H1 (cell line): ENCODE measurements at regions not wholly inside any gene's neighbourhood (a gene's known extent, or its start where the extent isn't known, plus 50 kb on each side); places are given as distances from the start of the nearest gene placed in this dataset.

Source experiments
- CTCF ChIA-PET: fragments of 300-600 bp; sonication (Branson Sonifier 250); formaldehyde crosslinking; loops from one replicate; lab custom pipeline; 2021; ENCODE audit not compliant: partially characterized antibody; lab: Charles Lee
- POLR2A ChIA-PET: fragments of 300-600 bp; sonication (Branson Sonifier 250); formaldehyde crosslinking; loops from one replicate; lab custom pipeline; 2021; ENCODE audit warnings: inconsistent platforms; ENCODE audit not compliant: partially characterized antibody; lab: Charles Lee
- DNase-seq, 2 experiments: peaks; one replicate each; pipeline versions ENCODE4 v3.0.0 to v3.0.0-alpha.2; 2010 to 2022; ENCODE audit warnings: low spot score in 2 of 2, low read depth in 1 of 2, mixed read lengths in 1 of 2
- FAIRE-seq: peaks from 2 replicates; lab custom pipeline; 2011; peaks lifted over from hg19 to GRCh38; lab: Jason Lieb, UNC
- H2AFZ ChIP-seq: 2 replicates; pipeline ENCODE4 v1.8.1; 2012; ENCODE audit warnings: low read length, inconsistent platforms
- H2AK5ac ChIP-seq: 2 replicates; pipeline ENCODE4 v1.6.1; 2013; ENCODE audit warnings: low read depth, low read length
- H2BK120ac ChIP-seq: replicated peaks from 2 replicates; pipeline ENCODE3; 2013; ENCODE audit warnings: low read depth, low read length, inconsistent platforms
- H2BK12ac ChIP-seq: 2 replicates; pipeline ENCODE4 v1.6.1; 2013; ENCODE audit warnings: low read depth, low read length
- H2BK15ac ChIP-seq: 2 replicates; pipeline ENCODE4 v1.6.1; 2013; ENCODE audit warnings: low read length
- H2BK20ac ChIP-seq: 2 replicates; pipeline ENCODE4 v1.6.1; 2013; ENCODE audit warnings: low read length
- H2BK5ac ChIP-seq: 2 replicates; pipeline ENCODE4 v1.6.1; 2013; ENCODE audit warnings: low read depth, low read length
- H3K14ac ChIP-seq: 2 replicates; pipeline ENCODE4 v1.6.1; 2013; ENCODE audit warnings: inconsistent platforms; ENCODE audit not compliant: insufficient read length
- H3K18ac ChIP-seq: 2 replicates; pipeline ENCODE4 v1.6.1; 2013; ENCODE audit warnings: low read length; ENCODE audit errors: extremely low read depth
- H3K23ac ChIP-seq: 2 replicates; pipeline ENCODE4 v1.6.1; 2013; ENCODE audit warnings: inconsistent platforms; ENCODE audit not compliant: insufficient read length
- H3K23me2 ChIP-seq: 2 replicates; pipeline ENCODE4 v1.6.1; 2013; ENCODE audit warnings: low read depth, low read length
- H3K27ac ChIP-seq: 2 replicates; pipeline ENCODE4 v1.6.1; 2011; ENCODE audit warnings: low read depth, low read length, inconsistent platforms
- H3K27me3 ChIP-seq, 4 experiments: replicated peaks in 1 of 4; 1 replicate in 1 of 4; 2 replicates in 3 of 4; pipeline versions ENCODE4 v1.6.1 to v1.8.1; 2011 to 2013; ENCODE audit warnings: low read length in 3 of 4, mild to moderate bottlenecking in 3 of 4, inconsistent platforms in 2 of 4, mixed read lengths in 2 of 4, moderate library complexity in 1 of 4; ENCODE audit not compliant: control insufficient read depth in 3 of 4, insufficient read depth in 3 of 4; ENCODE audit errors: extremely low read depth in 1 of 4
- H3K36me3 ChIP-seq, 4 experiments: 2 replicates each; pipeline versions ENCODE4 v1.6.1 to v1.8.1; 2011 to 2013; ENCODE audit warnings: mild to moderate bottlenecking in 4 of 4, low read length in 3 of 4, moderate library complexity in 2 of 4, control low read depth in 1 of 4, inconsistent platforms in 1 of 4; ENCODE audit not compliant: insufficient read depth in 4 of 4, control insufficient read depth in 2 of 4
- H3K4ac ChIP-seq: replicated peaks from 2 replicates; pipeline ENCODE3; 2013; ENCODE audit warnings: low read length, low read depth, mixed read lengths, inconsistent platforms; ENCODE audit not compliant: insufficient read length
- H3K4me1 ChIP-seq, 4 experiments: replicated peaks in 1 of 4; 1 replicate in 1 of 4; 2 replicates in 3 of 4; pipeline versions ENCODE4 v1.6.1 to v1.8.1; 2011 to 2013; ENCODE audit warnings: low read length in 3 of 4, inconsistent platforms in 2 of 4, mixed read lengths in 1 of 4; ENCODE audit not compliant: insufficient read depth in 4 of 4, control insufficient read depth in 3 of 4
- H3K4me2 ChIP-seq, 2 experiments: 2 replicates each; pipeline versions ENCODE4 v1.6.1 to v1.8.1; 2011 to 2013; ENCODE audit warnings: low read depth in 2 of 2, low read length in 2 of 2, control low read depth in 1 of 2, inconsistent platforms in 1 of 2, mild to moderate bottlenecking in 1 of 2; ENCODE audit not compliant: insufficient read depth in 1 of 2
- H3K4me3 ChIP-seq, 4 experiments: fragments of 200-600, 300-600 bp in 1 of 4; sonication (generic), shearing (Covaris generic), sonication (Bioruptor Twin) in 1 of 4; 2 replicates each; pipeline versions ENCODE4 v1.5.1 to v1.8.1; 2011 to 2016; ENCODE audit warnings: low read length in 4 of 4, low read depth in 3 of 4, control low read depth in 2 of 4, inconsistent platforms in 2 of 4, mild to moderate bottlenecking in 2 of 4, mixed read lengths in 1 of 4, moderate library complexity in 1 of 4; ENCODE audit not compliant: insufficient read depth in 2 of 4; ENCODE audit errors: extremely low read depth in 1 of 4
- H3K56ac ChIP-seq: replicated peaks from 2 replicates; pipeline ENCODE3; 2013; ENCODE audit warnings: low read depth, mild to moderate bottlenecking, mixed read lengths, low read length, inconsistent platforms; ENCODE audit not compliant: insufficient read length
- H3K79me1 ChIP-seq: 2 replicates; pipeline ENCODE4 v1.6.1; 2013; ENCODE audit warnings: low read depth, low read length, control low read depth
- H3K79me2 ChIP-seq, 2 experiments: 2 replicates each; pipeline versions ENCODE4 v1.6.1 to v1.8.1; 2012 to 2013; ENCODE audit warnings: low read length in 2 of 2, mild to moderate bottlenecking in 2 of 2, inconsistent platforms in 1 of 2; ENCODE audit not compliant: insufficient read depth in 2 of 2, control insufficient read depth in 1 of 2
- H3K9ac ChIP-seq, 4 experiments: replicated peaks in 1 of 4; 1 replicate in 1 of 4; 2 replicates in 3 of 4; pipeline versions ENCODE4 v1.6.1 to v1.8.1; 2011 to 2013; ENCODE audit warnings: low read depth in 3 of 4, low read length in 3 of 4, control low read depth in 2 of 4, mild to moderate bottlenecking in 2 of 4, moderate library complexity in 2 of 4, inconsistent platforms in 1 of 4; ENCODE audit errors: extremely low read depth in 1 of 4
- H3K9me3 ChIP-seq, 2 experiments: 2 replicates each; pipeline versions ENCODE4 v1.6.1 to v1.8.1; 2012 to 2013; ENCODE audit warnings: mild to moderate bottlenecking in 2 of 2, moderate library complexity in 2 of 2, control low read depth in 1 of 2, inconsistent platforms in 1 of 2, low read depth in 1 of 2, low read length in 1 of 2, mixed read lengths in 1 of 2; ENCODE audit not compliant: insufficient read depth in 2 of 2
- H4K20me1 ChIP-seq, 2 experiments: replicated peaks in 1 of 2; 2 replicates each; pipeline versions ENCODE3 to v1.8.1; 2011 to 2013; ENCODE audit warnings: inconsistent platforms in 2 of 2, low read length in 2 of 2, mild to moderate bottlenecking in 1 of 2; ENCODE audit not compliant: insufficient read depth in 2 of 2, control insufficient read depth in 1 of 2
- H4K5ac ChIP-seq: 2 replicates; pipeline ENCODE4 v1.6.1; 2013; ENCODE audit warnings: low read length, low read depth, mixed read lengths, inconsistent platforms; ENCODE audit not compliant: insufficient read length
- H4K8ac ChIP-seq: 2 replicates; pipeline ENCODE4 v1.8.0; 2013; ENCODE audit warnings: mild to moderate bottlenecking, moderate library complexity, low read length, inconsistent platforms; ENCODE audit not compliant: insufficient read depth; ENCODE audit errors: extremely low read depth
- H4K91ac ChIP-seq: replicated peaks from 2 replicates; pipeline ENCODE3; 2013; ENCODE audit warnings: low read length, mixed read lengths, inconsistent platforms; ENCODE audit not compliant: insufficient read length
- BACH1 ChIP-seq: IDR thresholded peaks from 2 replicates; pipeline ENCODE4 v1.6.1; 2012; ENCODE audit warnings: low read length, improper control_type of control experiment
- JUND ChIP-seq: IDR thresholded peaks from 2 replicates; pipeline ENCODE4 v1.6.1; 2011; ENCODE audit warnings: mild to moderate bottlenecking, improper control_type of control experiment, low read length
- WGBS, 2 experiments: shearing (Covaris generic) in 1 of 2; methylation state at CpG; one replicate each; pipeline versions ENCODE4 v1.1.6 to v1.1.7; 2013 to 2015; ENCODE audit warnings: low lambda C conversion rate in 2 of 2, mixed read lengths in 2 of 2, inconsistent platforms in 1 of 2, low coverage in 1 of 2, missing lambda C conversion rate in 1 of 2; ENCODE audit not compliant: insufficient replicate concordance in 2 of 2, insufficient coverage in 1 of 2, insufficient read length in 1 of 2; ENCODE audit errors: extremely low coverage in 1 of 2, missing lambda C conversion rate in 1 of 2; 5-methylcytosine and 5-hydroxymethylcytosine counted together

GRCh38 chr1:115400891-115401290 lies 62.8 kb upstream of the NGF start:
- Histone ChIP-seq H3K4me1 (no peaks in the 10 kb centered on the region), H4K20me1 (no peaks in the 10 kb centered on the region), H3K56ac (no peak overlapping the region), H3K27ac (no peak overlapping the region), H3K4ac (no peak overlapping the region), H2BK120ac (no peak overlapping the region), H3K9me3 (no peaks in the 10 kb centered on the region), H2BK5ac (no peak overlapping the region), H2BK20ac (no peak overlapping the region), H3K79me2 (no peaks in the 10 kb centered on the region), H3K4me3 (no peak overlapping the region), H3K27me3 (no peaks in the 10 kb centered on the region), H3K14ac (no peak overlapping the region), H4K91ac (no peak overlapping the region), H3K79me1 (no peaks in the 10 kb centered on the region), H2BK12ac (no peak overlapping the region), H3K23me2 (no peaks in the 10 kb centered on the region), H2AK5ac (no peak overlapping the region), H3K23ac (no peak overlapping the region), H3K36me3 (no peaks in the 10 kb centered on the region), H3K18ac (no peak overlapping the region), H2AFZ (no peak overlapping the region), H3K9ac (no peak overlapping the region), H2BK15ac (no peak overlapping the region), H4K8ac (no peak overlapping the region), H3K4me2 (no peak overlapping the region), H4K5ac (no peak overlapping the region)
- ChIA-PET POLR2A (no interaction called here), CTCF (interaction anchor here (1.7 kb wide), 1 partner anchor 10 kb away, joined by 4 read pairs; no protein-coding TSS in a partner anchor)
- TF ChIP-seq BACH1 (no peak), JUND (no peak)
- FAIRE-seq (no peak), DNase-seq (no peak)
- whole genome bisulfite sequencing, 2 experiments: 95% methylated on average over 1 of the region's 1 CpG; no CpG with 5 or more reads in 1 of the 2 experiments
